H9 (cell line): ENCODE measurements at regions not wholly inside any gene's neighbourhood (a gene's known extent, or its start where the extent isn't known, plus 50 kb on each side); places are given as distances from the start of the nearest gene placed in this dataset.

Source experiments
- DNase-seq: peaks from one replicate; pipeline ENCODE4 v3.0.0-alpha.2; 2017
- H2AFZ ChIP-seq: one replicate; pipeline ENCODE4 v1.6.1; 2013; ENCODE audit warnings: mild to moderate bottlenecking, low read length, control low read depth, moderate library complexity
- H2AK5ac ChIP-seq: 2 replicates; pipeline ENCODE4 v1.6.1; 2013; ENCODE audit warnings: low read length, control low read depth, mixed read lengths; ENCODE audit not compliant: insufficient read length
- H2BK120ac ChIP-seq: one replicate; pipeline ENCODE4 v1.6.1; 2013; ENCODE audit warnings: low read depth, mild to moderate bottlenecking, low read length, control low read depth, inconsistent platforms; ENCODE audit not compliant: poor library complexity, severe bottlenecking
- H2BK12ac ChIP-seq: 2 replicates; pipeline ENCODE4 v1.6.1; 2013; ENCODE audit warnings: low read length, control low read depth, mixed read lengths, low read depth; ENCODE audit not compliant: insufficient read length
- H2BK15ac ChIP-seq: 2 replicates; pipeline ENCODE4 v1.6.1; 2013; ENCODE audit warnings: low read depth, low read length, control low read depth
- H2BK20ac ChIP-seq: one replicate; pipeline ENCODE4 v1.6.1; 2013; ENCODE audit warnings: low read depth, mild to moderate bottlenecking, low read length, control low read depth, inconsistent platforms; ENCODE audit not compliant: poor library complexity, severe bottlenecking
- H2BK5ac ChIP-seq: 2 replicates; pipeline ENCODE4 v1.6.1; 2013; ENCODE audit warnings: low read length, control low read depth, mixed read lengths; ENCODE audit not compliant: insufficient read length
- H3K14ac ChIP-seq: 2 replicates; pipeline ENCODE4 v1.6.1; 2013; ENCODE audit warnings: low read length, control low read depth; ENCODE audit not compliant: insufficient read depth
- H3K18ac ChIP-seq: 2 replicates; pipeline ENCODE4 v1.6.1; 2013; ENCODE audit warnings: low read depth, mild to moderate bottlenecking, mixed read lengths, low read length, control low read depth; ENCODE audit not compliant: insufficient read length
- H3K23ac ChIP-seq: 2 replicates; pipeline ENCODE4 v1.6.1; 2013; ENCODE audit warnings: low read length, control low read depth, mixed read lengths, low read depth; ENCODE audit not compliant: insufficient read length
- H3K23me2 ChIP-seq: 2 replicates; pipeline ENCODE4 v1.6.1; 2013; ENCODE audit warnings: low read depth, mild to moderate bottlenecking, mixed read lengths, low read length, control low read depth; ENCODE audit not compliant: insufficient read length, poor library complexity, severe bottlenecking
- H3K27ac ChIP-seq: 2 replicates; pipeline ENCODE4 v1.5.1; 2013; ENCODE audit warnings: low read length, control low read depth, mixed read lengths, low read depth; ENCODE audit not compliant: insufficient read length
- H3K27me3 ChIP-seq: 2 replicates; pipeline ENCODE4 v1.6.1; 2013; ENCODE audit warnings: low read length, control low read depth, inconsistent platforms; ENCODE audit not compliant: insufficient read depth
- H3K4ac ChIP-seq: 2 replicates; pipeline ENCODE4 v1.6.1; 2013; ENCODE audit warnings: low read depth, mild to moderate bottlenecking, control low read depth, inconsistent platforms, low read length, moderate library complexity
- H3K4me1 ChIP-seq: 2 replicates; pipeline ENCODE4 v1.6.1; 2013; ENCODE audit warnings: low read length, control low read depth, inconsistent platforms; ENCODE audit not compliant: insufficient read depth
- H3K4me2 ChIP-seq: 2 replicates; pipeline ENCODE4 v1.6.1; 2013; ENCODE audit warnings: low read length, control low read depth, mixed read lengths; ENCODE audit not compliant: insufficient read length, insufficient read depth
- H3K56ac ChIP-seq: 2 replicates; pipeline ENCODE4 v1.6.1; 2013; ENCODE audit warnings: low read depth, mild to moderate bottlenecking, mixed read lengths, low read length, control low read depth; ENCODE audit not compliant: insufficient read length
- H3K79me1 ChIP-seq: 2 replicates; pipeline ENCODE4 v1.6.1; 2013; ENCODE audit warnings: low read depth, mild to moderate bottlenecking, moderate library complexity, low read length, control low read depth, inconsistent platforms; ENCODE audit not compliant: insufficient read depth, poor library complexity, severe bottlenecking
- H3K79me2 ChIP-seq: 2 replicates; pipeline ENCODE4 v1.6.1; 2013; ENCODE audit warnings: low read length, control low read depth, inconsistent platforms; ENCODE audit not compliant: insufficient read depth
- H3K9ac ChIP-seq: 2 replicates; pipeline ENCODE4 v1.6.1; 2013; ENCODE audit warnings: low read length, control low read depth, mixed read lengths; ENCODE audit not compliant: insufficient read length; ENCODE audit errors: extremely low read depth
- H3K9me3 ChIP-seq: one replicate; pipeline ENCODE4 v1.6.1; 2013; ENCODE audit warnings: low read depth, low read length, inconsistent platforms; ENCODE audit not compliant: control insufficient read depth
- H3T11ph ChIP-seq: one replicate; pipeline ENCODE4 v1.6.1; 2013; ENCODE audit warnings: mild to moderate bottlenecking, low read length, control low read depth, inconsistent platforms
- H4K20me1 ChIP-seq: one replicate; pipeline ENCODE4 v1.6.1; 2013; ENCODE audit not compliant: control insufficient read depth, insufficient read length, insufficient read depth
- H4K5ac ChIP-seq: 2 replicates; pipeline ENCODE4 v1.6.1; 2013; ENCODE audit warnings: low read depth, mild to moderate bottlenecking, mixed read lengths, low read length, control low read depth; ENCODE audit not compliant: insufficient read length
- H4K8ac ChIP-seq: replicated peaks from 2 replicates; pipeline ENCODE4 v1.6.1; 2013; ENCODE audit warnings: low read length, control low read depth, mixed read lengths, low read depth; ENCODE audit not compliant: insufficient read length
- H4K91ac ChIP-seq: 2 replicates; pipeline ENCODE4 v1.6.1; 2013; ENCODE audit warnings: low read depth, mild to moderate bottlenecking, moderate library complexity, mixed read lengths, low read length, control low read depth; ENCODE audit not compliant: insufficient read length
- H3K27ac Mint-ChIP-seq, 3 experiments: 2 replicates in 2 of 3; 3 replicates in 1 of 3; pipeline ENCODE4 v1.8.0; 2020 to 2021; ENCODE audit warnings: mixed read lengths in 3 of 3, mild to moderate bottlenecking in 1 of 3, moderate library complexity in 1 of 3
- H3K27me3 Mint-ChIP-seq: 2 replicates; pipeline ENCODE4 v1.8.0; 2021; ENCODE audit warnings: low read depth, mild to moderate bottlenecking, moderate library complexity, mixed read lengths
- H3K36me3 Mint-ChIP-seq, 3 experiments: 2 replicates in 2 of 3; 3 replicates in 1 of 3; pipeline ENCODE4 v1.8.0; 2020 to 2021; ENCODE audit warnings: low read depth in 3 of 3, mixed read lengths in 3 of 3; ENCODE audit not compliant: insufficient read depth in 1 of 3
- H3K4me1 Mint-ChIP-seq, 2 experiments: 2 replicates each; pipeline ENCODE4 v1.8.0; 2020; ENCODE audit warnings: mixed read lengths in 2 of 2
- H3K4me3 Mint-ChIP-seq, 2 experiments: 2 replicates in 1 of 2; 3 replicates in 1 of 2; pipeline ENCODE4 v1.8.0; 2020 to 2021; ENCODE audit warnings: mild to moderate bottlenecking in 2 of 2, mixed read lengths in 2 of 2, moderate library complexity in 1 of 2
- H3K9me3 Mint-ChIP-seq, 2 experiments: 2 replicates in 1 of 2; 3 replicates in 1 of 2; pipeline ENCODE4 v1.8.0; 2020; ENCODE audit warnings: mild to moderate bottlenecking in 2 of 2, mixed read lengths in 2 of 2, moderate library complexity in 1 of 2
- CTCF ChIP-seq: fragments of 200-600 bp; sonication (generic); conservative IDR thresholded peaks from 3 replicates; pipeline ENCODE4 v1.8.0; 2021; ENCODE audit warnings: antibody characterized with exemption, mild to moderate bottlenecking
- WGBS: extraction: QIAGEN DNeasy Blood & Tissue Kit; methylation state at CpG from one replicate; pipeline ENCODE4 v1.1.7; 2013; ENCODE audit warnings: missing lambda C conversion rate, low lambda C conversion rate, mixed read lengths; ENCODE audit not compliant: insufficient read length; ENCODE audit errors: extremely low coverage; 5-methylcytosine and 5-hydroxymethylcytosine counted together

- Histone ChIP-seq H3K18ac (no peak overlapping the region), H4K5ac (no peak overlapping the region), H3K27me3 (no peaks in the 10 kb centered on the region), H3K4me2 (no peak overlapping the region), H2BK12ac (no peak overlapping the region), H3K79me2 (no peaks in the 10 kb centered on the region), H3K27ac (no peak overlapping the region), H4K91ac (no peak overlapping the region), H2BK20ac (no peak overlapping the region), H2AFZ (no peak overlapping the region), H4K8ac (no peak overlapping the region), H3K4me1 (no peaks in the 10 kb centered on the region), H4K20me1 (no peaks in the 10 kb centered on the region), H2AK5ac (no peak overlapping the region), H3K56ac (no peak overlapping the region), H3K4ac (no peak overlapping the region), H2BK120ac (no peak overlapping the region), H2BK15ac (no peak overlapping the region), H3K79me1 (no peaks in the 10 kb centered on the region), H3K14ac (no peak overlapping the region), H3K23ac (no peak overlapping the region), H3T11ph (no peak overlapping the region), H2BK5ac (no peak overlapping the region), H3K9me3 (no peaks in the 10 kb centered on the region), H3K9ac (no peak overlapping the region), H3K23me2 (no peaks in the 10 kb centered on the region)
- Mint-ChIP-seq H3K4me1 (peaks cover 5 to 6% of the 10 kb centered on the region in 2 experiments), H3K27ac (no peak overlapping the region), H3K36me3 (peaks cover 0 to 3% (median 0%) of the 10 kb centered on the region in 3 experiments; a peak in 3 of 7 replicates), H3K27me3 (no peaks in the 10 kb centered on the region), H3K9me3 (peaks cover 3 to 5% of the 10 kb centered on the region in 2 experiments; a peak in 4 of 5 replicates), H3K4me3 (no peak overlapping the region)
- TF ChIP-seq CTCF: no peak
- no peak for DNase-seq
- WGBS: no CpG with 5 or more reads among the region's 1 CpG
Observed at GRCh38 chr21:17348849-17349248, 164.0 kb upstream of the CXADR start.
